LNCaP clone FGC (cell line): ENCODE measurements at regions not wholly inside any gene's neighbourhood (a gene's known extent, or its start where the extent isn't known, plus 50 kb on each side); places are given as distances from the start of the nearest gene placed in this dataset.

Experiments
- DNase-seq: peaks from one replicate; pipeline ENCODE4 v3.0.0-alpha.2; 2011; ENCODE audit warnings: low read depth
- H3K4me3 ChIP-seq: 2 replicates; pipeline ENCODE4 v1.5.1; 2011; ENCODE audit warnings: mild to moderate bottlenecking, low read depth, low read length, control low read depth
- CTCF ChIP-seq: IDR thresholded peaks from 2 replicates; pipeline ENCODE4 v1.5.1; 2012; ENCODE audit warnings: mild to moderate bottlenecking; ENCODE audit not compliant: control insufficient read depth, insufficient read depth; ENCODE audit errors: extremely low read depth

GRCh38 chr11:39462506-39462905, 1996.9 kb downstream of the LRRC4C start:
- H3K4me3 ChIP-seq, result no peak overlapping the region
- no peak for DNase-seq
- no peak for TF ChIP-seq CTCF

DNA sequence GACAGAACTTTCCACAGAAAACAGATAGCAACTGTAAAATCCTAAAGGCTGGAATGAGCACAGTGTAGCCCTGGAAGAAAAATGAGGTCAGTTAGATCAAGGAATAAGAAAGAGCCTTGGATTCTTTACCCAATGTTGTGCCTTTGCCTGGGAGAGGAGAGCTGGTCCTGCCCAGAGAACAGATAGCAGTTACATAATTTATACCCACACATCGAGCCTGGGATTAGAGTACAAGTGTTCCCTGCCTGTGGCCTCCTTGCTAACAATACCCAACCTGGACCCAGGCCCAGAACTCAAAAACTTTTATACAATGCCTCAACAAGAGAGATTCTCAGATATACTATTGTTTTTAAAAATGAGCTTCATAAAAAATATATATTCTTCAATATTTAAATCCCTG, 1998.4 kb downstream of the LRRC4C start:
- no peak for TF ChIP-seq CTCF
- no peak for DNase-seq
- no peak overlapping the region for H3K4me3 ChIP-seq

- no peak overlapping the region for H3K4me3 ChIP-seq
- DNase-seq, result no peak
- TF ChIP-seq CTCF, result no peak
Observed at GRCh38 chr11:39459606-39460005, 1999.8 kb downstream of the LRRC4C start.

GRCh38 chr11:39458481-39458880, 2001.0 kb downstream of the LRRC4C start:
- TF ChIP-seq CTCF, result no peak
- H3K4me3 ChIP-seq, result no peak overlapping the region
- no peak for DNase-seq

- DNase-seq, result no peak
- TF ChIP-seq CTCF, result no peak
- no peak overlapping the region for H3K4me3 ChIP-seq
Observed at GRCh38 chr11:39443424-39444022, 2015.9 kb downstream of the LRRC4C start.

DNA sequence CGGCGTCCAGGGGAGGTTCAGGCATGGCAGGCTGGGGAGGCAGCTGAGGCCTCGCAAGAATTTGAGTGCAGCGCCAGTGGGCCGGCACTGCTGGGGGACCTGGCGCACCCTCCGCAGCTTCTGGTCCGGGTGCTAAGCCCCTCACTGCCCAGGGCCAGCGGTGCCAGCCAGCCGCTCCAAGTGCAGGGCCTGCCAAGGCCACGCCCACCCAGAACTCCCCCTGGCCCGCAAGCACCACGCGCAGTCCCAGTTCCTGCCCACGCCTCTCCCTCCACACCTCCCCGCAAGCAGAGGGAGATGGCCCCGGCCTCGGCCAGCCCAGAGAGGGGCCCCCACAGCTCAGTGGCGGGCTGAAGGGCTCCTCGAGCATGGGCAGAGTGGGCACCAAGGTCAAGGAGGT, 2017.3 kb downstream of the LRRC4C start:
- H3K4me3 ChIP-seq, result no peak overlapping the region
- no peak for DNase-seq
- TF ChIP-seq CTCF, result no peak

- DNase-seq, result no peak
- H3K4me3 ChIP-seq, result no peak overlapping the region
- no peak for TF ChIP-seq CTCF
Observed at GRCh38 chr11:39435641-39436040, 2023.8 kb downstream of the LRRC4C start.
